ENCODE measurements at regions not wholly inside any gene's neighbourhood (a gene's known extent, or its start where the extent isn't known, plus 50 kb on each side); places are given as distances from the start of the nearest gene placed in this dataset.

DNA sequence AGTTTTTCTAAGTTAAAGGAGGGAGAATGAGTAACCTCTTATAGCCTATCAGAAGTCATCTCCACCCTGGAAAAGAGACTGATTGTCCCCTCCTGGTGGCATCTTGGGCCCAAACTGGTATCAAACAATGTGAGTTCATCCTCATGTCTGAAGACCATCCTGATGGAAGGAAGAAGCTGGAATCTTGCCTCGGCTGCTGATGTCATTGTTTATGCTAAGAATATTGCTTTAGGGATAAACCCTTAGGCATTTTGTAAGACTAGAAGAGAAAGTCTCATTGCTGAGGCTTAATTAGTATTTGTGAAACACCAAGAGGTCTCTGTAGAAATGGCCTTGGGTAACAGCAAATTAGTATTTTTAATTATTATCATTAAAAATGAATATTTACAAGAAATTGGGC is 65.7 kb upstream of the KCNN2 start:
- no peak for DNase-seq

DNA sequence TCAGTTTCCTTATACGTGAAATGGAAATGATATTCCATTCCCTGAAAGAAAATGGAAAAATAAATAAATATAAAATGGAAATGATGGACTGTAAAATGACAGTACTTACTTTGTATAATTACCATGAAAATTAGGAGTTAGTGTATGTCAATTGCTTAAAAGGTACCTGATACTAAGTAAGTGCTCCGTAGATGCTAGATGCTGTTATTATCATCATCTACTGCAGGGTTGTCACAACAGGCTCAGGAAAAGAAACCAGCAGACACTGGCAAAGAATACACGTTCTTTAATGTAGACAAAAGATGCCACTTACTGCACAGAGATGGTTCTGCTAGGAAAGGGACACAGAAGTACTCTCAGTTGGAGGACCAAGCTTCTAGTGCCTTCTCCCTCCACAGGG is 64.0 kb upstream of the KCNN2 start:
- DNase-seq = no peak

DNA sequence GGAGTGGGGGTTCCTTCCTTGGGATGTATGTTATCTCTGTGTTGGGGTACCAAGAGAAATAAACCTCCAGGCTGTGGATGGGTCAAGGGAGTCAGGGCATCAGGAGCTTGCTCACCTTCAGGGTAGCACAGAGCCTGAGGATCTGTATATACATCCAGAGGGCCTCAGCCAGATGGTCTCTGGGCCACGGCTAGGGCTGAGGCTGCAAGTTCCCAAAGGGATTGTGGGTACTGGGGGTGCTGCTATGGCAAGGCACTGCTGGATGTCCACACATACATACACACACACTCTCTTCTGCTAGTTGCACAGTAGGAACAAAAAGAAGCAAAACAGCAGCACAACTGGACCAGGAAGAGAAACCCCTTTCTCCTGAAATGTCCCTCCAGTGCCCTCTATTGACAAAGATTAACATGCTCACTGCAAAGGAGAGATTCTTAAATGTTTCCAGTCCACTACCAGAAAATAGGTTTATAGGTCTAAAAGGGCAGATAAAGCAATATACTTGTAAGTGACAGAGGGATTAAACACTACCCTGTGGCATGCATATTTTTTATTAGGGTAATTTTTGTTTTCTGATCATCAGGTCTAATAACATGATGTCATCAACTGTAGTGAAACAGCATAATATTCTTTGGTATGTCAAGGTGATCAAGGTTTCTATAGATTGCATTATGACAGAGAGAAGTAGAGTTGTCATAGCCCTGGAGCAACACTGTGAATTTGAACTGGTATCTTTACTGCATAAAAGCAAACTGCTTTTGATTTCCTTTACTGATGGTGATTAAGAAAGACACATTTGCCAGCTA is 56.3 kb upstream of the KCNN2 start:
- DNase-seq = no peak

DNA sequence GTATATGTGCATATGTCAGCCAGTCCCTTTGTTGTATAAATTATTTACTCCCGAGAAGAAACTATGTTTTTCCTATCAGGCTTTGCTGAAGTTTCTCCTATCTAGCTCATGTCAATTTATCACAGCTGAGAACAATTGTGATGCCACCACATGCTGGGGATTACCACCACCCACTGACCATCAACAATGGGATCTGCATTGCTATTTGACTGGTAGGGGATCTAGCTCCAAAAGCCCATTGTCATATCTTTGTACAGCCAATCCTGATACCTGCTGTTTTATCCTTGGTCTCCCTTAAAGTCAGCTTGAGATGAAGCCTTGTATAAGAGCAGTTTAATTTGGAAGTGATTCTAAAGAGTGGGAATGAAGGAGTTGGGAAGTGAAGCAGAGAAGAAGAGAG is 53.9 kb upstream of the KCNN2 start:
- DNase-seq = no peak

DNA sequence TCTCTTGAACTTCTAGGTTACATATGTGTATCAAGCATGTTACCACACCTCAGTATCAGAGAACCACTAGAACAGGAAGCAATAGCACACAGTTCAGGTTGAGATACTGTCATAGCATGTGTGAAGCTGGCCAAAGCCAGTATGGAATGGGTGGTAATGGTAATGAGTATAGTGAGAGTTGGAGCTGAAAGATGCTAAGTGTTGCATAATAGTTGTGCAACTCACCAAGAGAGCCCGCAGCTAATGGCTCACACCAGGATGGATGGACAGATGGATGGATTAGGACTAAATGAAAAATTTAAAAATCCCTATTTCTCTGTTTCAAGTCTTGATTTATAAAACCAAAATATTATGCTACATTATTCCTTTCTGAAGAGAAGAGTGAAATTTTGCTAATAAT is 53.4 kb upstream of the KCNN2 start:
- DNase-seq = no peak

DNA sequence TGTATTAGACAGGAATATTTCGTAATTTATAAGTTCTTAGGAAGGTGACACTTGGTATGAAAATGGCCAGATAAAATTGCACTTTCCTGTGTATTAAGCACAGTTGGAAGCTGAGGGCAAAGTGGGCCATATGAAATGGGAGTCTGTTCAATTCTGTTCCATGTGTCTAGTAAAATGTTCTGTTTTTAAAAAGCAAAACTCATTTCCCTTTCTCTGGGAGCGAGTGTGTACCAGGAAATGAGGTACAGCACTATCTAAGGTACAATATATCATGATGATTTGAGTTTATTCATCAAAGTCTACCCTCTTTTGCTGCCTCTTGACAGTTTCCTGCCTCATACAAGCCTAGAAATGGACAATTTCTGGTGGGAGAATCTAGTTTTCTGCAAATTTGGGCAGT is 51.2 kb upstream of the KCNN2 start:
- no peak for DNase-seq

DNA sequence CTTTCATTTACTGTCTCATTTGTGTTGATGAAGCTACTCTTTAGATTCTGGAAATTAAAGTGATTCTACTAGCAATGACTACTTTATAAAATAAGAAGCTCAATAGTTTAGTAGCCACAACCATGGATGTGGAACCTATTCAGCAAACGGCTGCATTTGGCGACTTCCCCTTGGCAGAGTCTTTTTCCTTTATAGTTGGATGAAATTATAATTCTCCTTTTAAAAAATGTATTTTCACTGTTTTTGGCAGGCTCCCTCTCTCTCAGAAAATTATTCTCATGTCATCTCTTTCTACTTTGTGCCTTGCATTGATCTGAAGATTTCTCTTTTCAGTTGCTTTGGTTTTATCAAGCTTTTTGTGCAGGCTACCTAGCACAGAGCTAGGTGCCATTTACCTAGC is 50.6 kb upstream of the KCNN2 start:
- DNase-seq = no peak

DNA sequence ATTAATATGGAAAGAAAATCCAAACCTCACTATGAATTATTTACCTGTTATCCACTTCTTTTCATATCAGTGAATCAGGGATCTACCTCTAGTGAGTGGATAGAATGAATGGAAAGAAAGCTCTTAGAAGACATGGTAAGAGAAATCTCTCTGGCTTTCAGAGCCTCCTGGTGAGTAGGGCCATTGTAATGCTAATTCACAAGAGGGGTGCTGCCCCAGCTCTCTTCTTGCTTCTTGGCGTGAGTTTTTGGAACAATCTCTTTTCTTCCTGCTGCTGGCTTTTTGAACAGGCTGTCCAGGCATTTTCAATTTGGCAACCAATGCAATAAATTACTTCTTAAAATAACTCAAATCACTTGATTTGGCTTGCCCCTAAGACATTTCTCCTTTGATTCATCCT is 49.9 kb upstream of the KCNN2 start:
- DNase-seq = no peak
